Epithelial cell of proximal tubule (primary cell): ENCODE measurements at regions not wholly inside any gene's neighbourhood (a gene's known extent, or its start where the extent isn't known, plus 50 kb on each side); places are given as distances from the start of the nearest gene placed in this dataset.

Experiments used
- DNase-seq: peaks from one replicate; pipeline ENCODE4 v3.0.0-alpha.2; 2011; ENCODE audit warnings: low read depth
- H3K4me3 ChIP-seq: 2 replicates; pipeline ENCODE4 v1.5.1; 2011; ENCODE audit warnings: low read depth, mild to moderate bottlenecking, low read length
- CTCF ChIP-seq: conservative IDR thresholded peaks from 2 replicates; pipeline ENCODE4 v1.5.1; 2012; ENCODE audit warnings: low read depth, mild to moderate bottlenecking, low read length

GRCh38 chr11:119855066-119855465 is 126.1 kb upstream of the NECTIN1 start:
- no peak overlapping the region for H3K4me3 ChIP-seq

GRCh38 chr11:119854521-119854920 is 125.5 kb upstream of the NECTIN1 start:
- TF ChIP-seq CTCF: no peak
- no peak for DNase-seq
- no peak overlapping the region for H3K4me3 ChIP-seq

More at GRCh38 chr11:119855066-119855465, 126.1 kb upstream of the NECTIN1 start:
- no peak for DNase-seq
- no peak for TF ChIP-seq CTCF

GRCh38 chr11:119853581-119854360 is 124.8 kb upstream of the NECTIN1 start:
- no peak for DNase-seq
- no peak for TF ChIP-seq CTCF
- H3K4me3 ChIP-seq: no peak overlapping the region

- no peak overlapping the region for H3K4me3 ChIP-seq
- DNase-seq: no peak
- TF ChIP-seq CTCF: no peak
Observed at GRCh38 chr11:119852741-119853140, 123.7 kb upstream of the NECTIN1 start.

- DNase-seq: no peak
- no peak for TF ChIP-seq CTCF
- no peak overlapping the region for H3K4me3 ChIP-seq
Observed at GRCh38 chr11:119850822-119851409, 121.9 kb upstream of the NECTIN1 start.

- H3K4me3 ChIP-seq: no peak overlapping the region
- DNase-seq: no peak
- TF ChIP-seq CTCF: no peak
Observed at GRCh38 chr11:119849872-119850271, 120.9 kb upstream of the NECTIN1 start.

GRCh38 chr11:119847853-119848252 is 118.9 kb upstream of the NECTIN1 start:
- no peak overlapping the region for H3K4me3 ChIP-seq
- DNase-seq: no peak
- TF ChIP-seq CTCF: no peak
